NT2/D1 (cell line): ENCODE measurements at regions not wholly inside any gene's neighbourhood (a gene's known extent, or its start where the extent isn't known, plus 50 kb on each side); places are given as distances from the start of the nearest gene placed in this dataset.

Experiments
- SUZ12 ChIP-seq: IDR thresholded peaks from 2 replicates; pipeline ENCODE4 v1.6.1; 2011; ENCODE audit not compliant: insufficient read length, insufficient read depth; ENCODE audit errors: extremely low read depth
- YY1 ChIP-seq: IDR thresholded peaks from 2 replicates; pipeline ENCODE4 v1.6.1; 2011; ENCODE audit not compliant: insufficient read length, insufficient read depth
- ZNF274 ChIP-seq: IDR thresholded peaks from 2 replicates; pipeline ENCODE4 v1.6.1; 2011; ENCODE audit warnings: mild to moderate bottlenecking, low read depth, low read length

DNA sequence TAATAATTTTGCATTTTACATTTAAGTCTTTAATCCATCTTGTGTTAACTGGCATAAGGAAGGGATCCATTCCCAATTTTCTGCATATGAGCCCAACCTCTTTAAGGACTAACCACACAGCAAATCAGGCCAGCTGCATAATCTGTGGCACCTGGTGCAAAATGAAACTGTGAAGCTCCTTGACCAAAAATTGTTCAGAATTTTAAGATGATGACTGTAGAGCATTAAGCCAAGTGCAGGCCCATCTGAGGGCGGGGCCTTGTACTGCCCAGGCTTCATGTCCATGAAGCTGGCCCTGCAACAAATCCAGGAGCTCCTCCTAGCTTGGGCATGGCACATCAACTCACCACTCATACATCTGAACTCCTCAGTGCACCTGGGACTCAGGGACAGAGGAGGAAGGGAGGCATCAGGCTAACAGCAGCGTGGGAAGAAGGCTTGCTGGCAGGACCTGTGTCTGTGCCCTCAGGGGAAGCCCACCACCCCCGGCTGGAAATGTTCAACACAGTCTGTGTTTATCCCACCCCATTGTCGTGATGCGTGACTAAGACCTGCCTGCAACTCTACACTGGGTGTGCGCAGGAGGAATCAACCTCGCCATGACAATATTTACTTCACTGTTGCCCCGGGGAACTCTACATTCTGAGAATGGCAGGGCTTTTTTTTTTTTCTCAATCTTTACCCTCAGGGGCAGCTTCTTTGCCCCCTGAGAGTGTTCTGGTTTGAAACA lies 128.9 kb upstream of the SIX2 start:
- TF ChIP-seq SUZ12 (no peak), ZNF274 (no peak), YY1 (no peak)
